Smooth muscle cell (in vitro differentiated cells): ENCODE measurements at regions not wholly inside any gene's neighbourhood (a gene's known extent, or its start where the extent isn't known, plus 50 kb on each side); places are given as distances from the start of the nearest gene placed in this dataset.
A peak's percentile ranks its signal among the peaks of the same experiment; 100 is the strongest.

Source experiments
- DNase-seq: peaks from one replicate; lab custom pipeline; 2025; ENCODE audit not compliant: unreplicated experiment; lab: John Stamatoyannopoulos, UW
- H2AFZ ChIP-seq: fragments of 200-600 bp; sonication (generic); 2 replicates; pipeline ENCODE4 v1.6.0; 2016; ENCODE audit warnings: antibody characterized with exemption, low read depth, mild to moderate bottlenecking
- H3F3A ChIP-seq: fragments of 200-600 bp; sonication (generic); 2 replicates; pipeline ENCODE4 v1.6.0; 2017; ENCODE audit warnings: antibody characterized with exemption, low read depth
- H3K27ac ChIP-seq: fragments of 200-600 bp; sonication (generic); 2 replicates; pipeline ENCODE4 v1.5.1; 2016; ENCODE audit warnings: low read depth, mild to moderate bottlenecking
- H3K27me3 ChIP-seq: fragments of 200-600 bp; sonication (generic); 2 replicates; pipeline ENCODE4 v1.6.1; 2016; ENCODE audit warnings: low read depth, mild to moderate bottlenecking
- H3K36me3 ChIP-seq: fragments of 200-600 bp; sonication (generic); 2 replicates; pipeline ENCODE4 v1.5.1; 2016; ENCODE audit warnings: low read depth
- H3K4me1 ChIP-seq: fragments of 200-600 bp; sonication (generic); 2 replicates; pipeline ENCODE4 v1.5.1; 2016; ENCODE audit warnings: low read depth
- H3K4me2 ChIP-seq: fragments of 200-600 bp; sonication (generic); 2 replicates; pipeline ENCODE4 v1.6.0; 2016; ENCODE audit warnings: mild to moderate bottlenecking
- H3K4me3 ChIP-seq: fragments of 200-600 bp; sonication (generic); 2 replicates; pipeline ENCODE4 v1.5.1; 2016; ENCODE audit warnings: mild to moderate bottlenecking
- H3K79me2 ChIP-seq: fragments of 200-600 bp; sonication (generic); 2 replicates; pipeline ENCODE4 v1.6.0; 2016; ENCODE audit warnings: low read depth, mild to moderate bottlenecking
- H3K9ac ChIP-seq: fragments of 200-600 bp; sonication (generic); 2 replicates; pipeline ENCODE4 v1.6.0; 2016; ENCODE audit warnings: low read depth
- H3K9me3 ChIP-seq: fragments of 200-600 bp; sonication (generic); replicated peaks from 2 replicates; pipeline ENCODE4 v1.5.1; 2016; ENCODE audit warnings: low read depth
- H4K20me1 ChIP-seq: fragments of 200-600 bp; sonication (generic); 2 replicates; pipeline ENCODE4 v1.6.0; 2016; ENCODE audit warnings: low read depth
- WGBS: methylation state at CpG from one replicate; pipeline ENCODE4 v1.1.7; 2016; ENCODE audit warnings: low lambda C conversion rate; 5-methylcytosine and 5-hydroxymethylcytosine counted together
- TF ChIP-seq, protein P1 (sequence below): fragments of 200-600 bp; sonication (generic); IDR thresholded peaks from 2 replicates; pipeline ENCODE4 v1.5.1; 2017; ENCODE audit warnings: borderline replicate concordance, mild to moderate bottlenecking, antibody characterized with exemption; ENCODE audit not compliant: insufficient read depth, poor library complexity, severe bottlenecking

- Histone ChIP-seq H3K27me3 (no peaks in the 10 kb centered on the region), H3K9ac (no peak overlapping the region), H2AFZ (no peak overlapping the region), H3K4me2 (no peak overlapping the region), H4K20me1 (no peaks in the 10 kb centered on the region), H3K27ac (no peak overlapping the region), H3K4me1 (peaks cover 15% of the 10 kb centered on the region), H3K36me3 (no peaks in the 10 kb centered on the region), H3F3A (no peaks in the 10 kb centered on the region), H3K9me3 (no peaks in the 10 kb centered on the region), H3K4me3 (no peak overlapping the region), H3K79me2 (no peaks in the 10 kb centered on the region)
- WGBS = 98% methylated on average over 3 of the region's 3 CpGs
- no peak for DNase-seq
- TF ChIP-seq, protein P1, sequence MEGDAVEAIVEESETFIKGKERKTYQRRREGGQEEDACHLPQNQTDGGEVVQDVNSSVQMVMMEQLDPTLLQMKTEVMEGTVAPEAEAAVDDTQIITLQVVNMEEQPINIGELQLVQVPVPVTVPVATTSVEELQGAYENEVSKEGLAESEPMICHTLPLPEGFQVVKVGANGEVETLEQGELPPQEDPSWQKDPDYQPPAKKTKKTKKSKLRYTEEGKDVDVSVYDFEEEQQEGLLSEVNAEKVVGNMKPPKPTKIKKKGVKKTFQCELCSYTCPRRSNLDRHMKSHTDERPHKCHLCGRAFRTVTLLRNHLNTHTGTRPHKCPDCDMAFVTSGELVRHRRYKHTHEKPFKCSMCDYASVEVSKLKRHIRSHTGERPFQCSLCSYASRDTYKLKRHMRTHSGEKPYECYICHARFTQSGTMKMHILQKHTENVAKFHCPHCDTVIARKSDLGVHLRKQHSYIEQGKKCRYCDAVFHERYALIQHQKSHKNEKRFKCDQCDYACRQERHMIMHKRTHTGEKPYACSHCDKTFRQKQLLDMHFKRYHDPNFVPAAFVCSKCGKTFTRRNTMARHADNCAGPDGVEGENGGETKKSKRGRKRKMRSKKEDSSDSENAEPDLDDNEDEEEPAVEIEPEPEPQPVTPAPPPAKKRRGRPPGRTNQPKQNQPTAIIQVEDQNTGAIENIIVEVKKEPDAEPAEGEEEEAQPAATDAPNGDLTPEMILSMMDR = no peak
Measured at GRCh38 chr13:97136418-97136817, 85.7 kb upstream of the MBNL2 start.

DNA sequence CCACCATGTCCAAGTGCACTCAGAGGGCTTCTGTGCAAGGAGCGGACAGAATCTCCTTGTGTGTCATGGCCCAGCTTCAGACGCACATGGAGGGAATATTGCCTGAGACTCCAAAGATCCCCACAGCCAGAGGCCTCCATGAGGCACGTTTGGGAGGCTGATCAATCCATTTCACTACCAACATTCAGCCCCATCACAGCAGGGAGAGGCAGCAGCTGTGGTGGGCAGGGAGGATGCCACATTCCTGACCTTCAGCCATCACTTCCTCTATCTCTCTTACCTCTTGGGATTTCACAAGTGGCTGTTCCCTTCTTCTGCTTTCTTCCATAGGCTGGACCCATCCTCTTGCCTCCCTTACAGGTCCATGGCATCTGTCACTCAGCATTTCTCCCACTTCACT lies 82.4 kb upstream of the MBNL2 start:
- no peak overlapping the region for H3K4me3 ChIP-seq
- H4K20me1 ChIP-seq = no peaks in the 10 kb centered on the region
- H2AFZ ChIP-seq = no peak overlapping the region
- no peaks in the 10 kb centered on the region for H3K9me3 ChIP-seq
- H3K27me3 ChIP-seq = no peaks in the 10 kb centered on the region
- H3K4me2 ChIP-seq = no peak overlapping the region
- peaks cover 25% of the 10 kb centered on the region for H3K4me1 ChIP-seq
- H3K79me2 ChIP-seq = no peaks in the 10 kb centered on the region
- peaks cover 12% of the 10 kb centered on the region for H3F3A ChIP-seq
- no peak overlapping the region for H3K27ac ChIP-seq
- WGBS = 74% methylated on average over 3 of the region's 3 CpGs
- DNase-seq = no peak
- no peaks in the 10 kb centered on the region for H3K36me3 ChIP-seq
- H3K9ac ChIP-seq = no peak overlapping the region
- TF ChIP-seq, protein P1 = no peak

DNA sequence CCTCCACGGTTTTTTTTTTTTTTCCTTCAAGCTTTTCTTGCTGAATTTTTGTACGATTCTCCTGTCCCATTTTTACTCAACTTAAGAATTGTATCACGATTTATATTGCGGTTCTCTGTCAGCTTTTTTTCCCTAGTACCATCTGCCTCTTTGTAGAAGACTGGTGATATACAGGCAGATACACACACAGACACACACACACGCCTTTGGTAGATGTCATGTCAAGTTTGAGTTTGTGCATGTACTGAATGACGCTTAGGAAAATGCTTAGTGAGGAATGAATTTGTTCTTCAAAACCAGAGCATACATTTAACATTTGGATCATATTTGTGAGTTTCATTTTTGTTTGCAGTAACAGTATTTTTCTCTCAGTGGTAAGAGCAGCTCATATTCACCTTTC lies 82.0 kb upstream of the MBNL2 start:
- TF ChIP-seq, protein P1 = no peak
- no peaks in the 10 kb centered on the region for H3K27me3 ChIP-seq
- no peak overlapping the region for H3K9ac ChIP-seq
- WGBS = 78% methylated on average over 6 of the region's 6 CpGs
- peak overlapping the region; percentile 82 for H3K4me2 ChIP-seq
- H2AFZ ChIP-seq = peak overlapping the region; percentile 22
- no peak overlapping the region for H3K4me3 ChIP-seq
- H3K9me3 ChIP-seq = no peaks in the 10 kb centered on the region
- no peaks in the 10 kb centered on the region for H3K36me3 ChIP-seq
- peaks cover 25% of the 10 kb centered on the region for H3K4me1 ChIP-seq
- H4K20me1 ChIP-seq = no peaks in the 10 kb centered on the region
- H3K27ac ChIP-seq = peak overlapping the region; percentile 85
- no peak for DNase-seq
- no peaks in the 10 kb centered on the region for H3K79me2 ChIP-seq
- peaks cover 12% of the 10 kb centered on the region for H3F3A ChIP-seq

GRCh38 chr13:97140611-97141010 lies 81.5 kb upstream of the MBNL2 start:
- Histone ChIP-seq H2AFZ (peak overlapping the region; percentile 22), H3K27me3 (no peaks in the 10 kb centered on the region), H3K4me1 (peaks cover 25% of the 10 kb centered on the region), H4K20me1 (no peaks in the 10 kb centered on the region), H3K79me2 (no peaks in the 10 kb centered on the region), H3K9ac (peak overlapping the region; percentile 23), H3K4me2 (peak overlapping the region; percentile 82), H3F3A (peaks cover 12% of the 10 kb centered on the region), H3K4me3 (no peak overlapping the region), H3K9me3 (no peaks in the 10 kb centered on the region), H3K36me3 (no peaks in the 10 kb centered on the region), H3K27ac (peak overlapping the region; percentile 85)
- WGBS = 36% methylated on average over 3 of the region's 3 CpGs
- TF ChIP-seq, protein P1 = no peak
- DNase-seq = no peak
